DOHH2 (cell line): ENCODE measurements at regions not wholly inside any gene's neighbourhood (a gene's known extent, or its start where the extent isn't known, plus 50 kb on each side); places are given as distances from the start of the nearest gene placed in this dataset.

ENCODE experiments used
- H3F3A ChIP-seq: fragments of 200-600 bp; sonication (generic), shearing (Covaris generic); 2 replicates; pipeline ENCODE4 v1.6.0; 2016; ENCODE audit warnings: antibody characterized with exemption, mild to moderate bottlenecking; ENCODE audit not compliant: control insufficient read depth, insufficient read depth
- H3K27ac ChIP-seq: fragments of 200-600 bp; sonication (generic); 2 replicates; pipeline ENCODE4 v1.5.1; 2014; ENCODE audit warnings: low read depth, mild to moderate bottlenecking, low read length, moderate library complexity
- H3K27me3 ChIP-seq: fragments of 200-600 bp; sonication (generic); 2 replicates; pipeline ENCODE4 v1.6.1; 2014; ENCODE audit warnings: mild to moderate bottlenecking, low read length, mixed read lengths; ENCODE audit not compliant: control insufficient read depth
- H3K36me3 ChIP-seq: fragments of 200-600 bp; sonication (generic); 2 replicates; pipeline ENCODE4 v1.6.1; 2014; ENCODE audit warnings: mild to moderate bottlenecking, low read length, moderate library complexity, mixed read lengths; ENCODE audit not compliant: control insufficient read depth
- H3K4me1 ChIP-seq: fragments of 200-600 bp; sonication (generic); 2 replicates; pipeline ENCODE4 v1.6.1; 2014; ENCODE audit warnings: mild to moderate bottlenecking, low read length, mixed read lengths; ENCODE audit not compliant: control insufficient read depth
- H3K4me2 ChIP-seq: fragments of 200-600 bp; sonication (generic); 2 replicates; pipeline ENCODE4 v1.6.0; 2014; ENCODE audit warnings: mild to moderate bottlenecking, low read length, moderate library complexity
- H3K4me3 ChIP-seq: fragments of 200-600 bp; sonication (generic); 2 replicates; pipeline ENCODE4 v1.5.1; 2014; ENCODE audit warnings: mild to moderate bottlenecking, low read length, mixed read lengths
- H3K79me2 ChIP-seq: fragments of 200-600 bp; sonication (generic); 2 replicates; pipeline ENCODE4 v1.6.1; 2014; ENCODE audit warnings: mild to moderate bottlenecking, low read length, mixed read lengths; ENCODE audit not compliant: control insufficient read depth
- H3K9me2 ChIP-seq: fragments of 200-600 bp; sonication (generic); replicated peaks from 2 replicates; pipeline ENCODE4 v1.6.1; 2014; ENCODE audit warnings: mild to moderate bottlenecking, low read length, mixed read lengths; ENCODE audit not compliant: control insufficient read depth
- H3K9me3 ChIP-seq: fragments of 200-600 bp; sonication (generic); 2 replicates; pipeline ENCODE4 v1.6.1; 2014; ENCODE audit warnings: antibody characterized with exemption, low read length, mixed read lengths; ENCODE audit not compliant: control insufficient read depth, insufficient read depth
- H4K20me1 ChIP-seq: fragments of 200-600 bp; sonication (generic); 2 replicates; pipeline ENCODE4 v1.6.0; 2014; ENCODE audit warnings: low read depth, mild to moderate bottlenecking, antibody characterized with exemption, low read length, moderate library complexity; ENCODE audit not compliant: control insufficient read depth, insufficient read depth
- EZH2phosphoT487 ChIP-seq: fragments of 200-600 bp; sonication (generic); IDR thresholded peaks from 2 replicates; pipeline ENCODE4 v1.6.1; 2017; ENCODE audit warnings: borderline replicate concordance, mild to moderate bottlenecking, antibody characterized with exemption, low read length, moderate library complexity, mixed read lengths
- TF ChIP-seq, protein P1 (sequence below): fragments of 200-600 bp; sonication (generic); IDR thresholded peaks from one replicate; pipeline ENCODE4 v1.5.1; 2014; ENCODE audit warnings: antibody characterized with exemption, mild to moderate bottlenecking, low read depth, low read length; ENCODE audit not compliant: poor library complexity, severe bottlenecking

- Histone ChIP-seq H3K4me2 (no peak overlapping the region), H3K36me3 (no peaks in the 10 kb centered on the region), H4K20me1 (no peaks in the 10 kb centered on the region), H3K4me3 (no peak overlapping the region), H3K27ac (no peak overlapping the region), H3K4me1 (peaks cover 6% of the 10 kb centered on the region), H3K9me2 (no peaks in the 10 kb centered on the region), H3K9me3 (no peaks in the 10 kb centered on the region), H3K27me3 (no peaks in the 10 kb centered on the region), H3F3A (no peaks in the 10 kb centered on the region), H3K79me2 (no peaks in the 10 kb centered on the region)
- TF ChIP-seq EZH2phosphoT487: no peak
- TF ChIP-seq, protein P1, sequence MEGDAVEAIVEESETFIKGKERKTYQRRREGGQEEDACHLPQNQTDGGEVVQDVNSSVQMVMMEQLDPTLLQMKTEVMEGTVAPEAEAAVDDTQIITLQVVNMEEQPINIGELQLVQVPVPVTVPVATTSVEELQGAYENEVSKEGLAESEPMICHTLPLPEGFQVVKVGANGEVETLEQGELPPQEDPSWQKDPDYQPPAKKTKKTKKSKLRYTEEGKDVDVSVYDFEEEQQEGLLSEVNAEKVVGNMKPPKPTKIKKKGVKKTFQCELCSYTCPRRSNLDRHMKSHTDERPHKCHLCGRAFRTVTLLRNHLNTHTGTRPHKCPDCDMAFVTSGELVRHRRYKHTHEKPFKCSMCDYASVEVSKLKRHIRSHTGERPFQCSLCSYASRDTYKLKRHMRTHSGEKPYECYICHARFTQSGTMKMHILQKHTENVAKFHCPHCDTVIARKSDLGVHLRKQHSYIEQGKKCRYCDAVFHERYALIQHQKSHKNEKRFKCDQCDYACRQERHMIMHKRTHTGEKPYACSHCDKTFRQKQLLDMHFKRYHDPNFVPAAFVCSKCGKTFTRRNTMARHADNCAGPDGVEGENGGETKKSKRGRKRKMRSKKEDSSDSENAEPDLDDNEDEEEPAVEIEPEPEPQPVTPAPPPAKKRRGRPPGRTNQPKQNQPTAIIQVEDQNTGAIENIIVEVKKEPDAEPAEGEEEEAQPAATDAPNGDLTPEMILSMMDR: no peak
These were observed 50.2 kb upstream of the CXCL8 start for GRCh38 chr4:73690051-73690738.
